GM23248 (cell line): ENCODE measurements at regions not wholly inside any gene's neighbourhood (a gene's known extent, or its start where the extent isn't known, plus 50 kb on each side); places are given as distances from the start of the nearest gene placed in this dataset.

Source experiments
- DNase-seq: peaks from one replicate; pipeline ENCODE4 v3.0.0-alpha.2; 2015
- H2AFZ ChIP-seq: fragments of 200-600 bp; sonication (generic); 2 replicates; pipeline ENCODE4 v1.6.1; 2016; ENCODE audit warnings: antibody characterized with exemption
- H3F3A ChIP-seq: fragments of 200-600 bp; sonication (generic); 2 replicates; pipeline ENCODE4 v1.6.1; 2016; ENCODE audit warnings: mild to moderate bottlenecking, antibody characterized with exemption, mixed run types; ENCODE audit not compliant: insufficient read depth
- H3K27ac ChIP-seq: fragments of 200-600 bp; sonication (generic); 2 replicates; pipeline ENCODE4 v1.5.1; 2016; ENCODE audit warnings: mild to moderate bottlenecking
- H3K27me3 ChIP-seq: fragments of 200-600 bp; sonication (generic); replicated peaks from 2 replicates; pipeline ENCODE4 v1.6.1; 2016; ENCODE audit warnings: mild to moderate bottlenecking; ENCODE audit not compliant: insufficient read depth
- H3K36me3 ChIP-seq: fragments of 200-600 bp; sonication (generic); 2 replicates; pipeline ENCODE4 v1.6.1; 2016; ENCODE audit warnings: low read depth, mild to moderate bottlenecking
- H3K4me1 ChIP-seq: fragments of 200-600 bp; sonication (generic); 2 replicates; pipeline ENCODE4 v1.6.1; 2016; ENCODE audit warnings: mild to moderate bottlenecking; ENCODE audit not compliant: insufficient read depth
- H3K4me2 ChIP-seq: fragments of 200-600 bp; sonication (generic); one replicate; pipeline ENCODE4 v1.6.1; 2016; ENCODE audit warnings: mild to moderate bottlenecking; ENCODE audit not compliant: unreplicated experiment
- H3K4me3 ChIP-seq: fragments of 200-600 bp; sonication (generic); 2 replicates; pipeline ENCODE4 v1.5.1; 2016; ENCODE audit warnings: mild to moderate bottlenecking
- H3K79me2 ChIP-seq: fragments of 200-600 bp; sonication (generic); 2 replicates; pipeline ENCODE4 v1.6.1; 2016; ENCODE audit warnings: mild to moderate bottlenecking; ENCODE audit not compliant: insufficient read depth
- H3K9ac ChIP-seq: fragments of 200-600 bp; sonication (generic); 2 replicates; pipeline ENCODE4 v1.6.1; 2016; ENCODE audit warnings: mild to moderate bottlenecking
- H3K9me2 ChIP-seq: fragments of 200-600 bp; sonication (generic); 2 replicates; pipeline ENCODE4 v1.6.1; 2016; ENCODE audit warnings: mixed run types, mild to moderate bottlenecking, moderate library complexity; ENCODE audit not compliant: insufficient read depth
- H3K9me3 ChIP-seq: fragments of 200-600 bp; sonication (generic); one replicate; pipeline ENCODE4 v1.6.1; 2017; ENCODE audit warnings: low read depth
- H4K20me1 ChIP-seq: fragments of 200-600 bp; sonication (generic); 2 replicates; pipeline ENCODE4 v1.6.0; 2016; ENCODE audit not compliant: insufficient read depth
- EZH2 ChIP-seq: fragments of 200-600 bp; sonication (generic); IDR thresholded peaks from 2 replicates; pipeline ENCODE4 v1.6.1; 2018; ENCODE audit warnings: antibody characterized with exemption, mild to moderate bottlenecking; ENCODE audit not compliant: insufficient read depth, poor library complexity, severe bottlenecking
- EZH2phosphoT487 ChIP-seq: fragments of 200-600 bp; sonication (generic); IDR thresholded peaks from 2 replicates; pipeline ENCODE4 v1.6.1; 2018; ENCODE audit warnings: antibody characterized with exemption, moderate library complexity, mild to moderate bottlenecking, low read depth; ENCODE audit not compliant: insufficient read depth
- WGBS, 2 experiments: methylation state at CpG; one replicate each; pipeline ENCODE4 v1.1.6; 2015 to 2017; ENCODE audit warnings: low lambda C conversion rate in 2 of 2, low coverage in 1 of 2; ENCODE audit errors: missing lambda C conversion rate in 2 of 2; 5-methylcytosine and 5-hydroxymethylcytosine counted together
- in situ Hi-C: fragments of 300-500 bp; cut with MboI; formaldehyde crosslinking; loops from 2 replicates; pipeline ENCODE4 v1.15.0; 2020

DNA sequence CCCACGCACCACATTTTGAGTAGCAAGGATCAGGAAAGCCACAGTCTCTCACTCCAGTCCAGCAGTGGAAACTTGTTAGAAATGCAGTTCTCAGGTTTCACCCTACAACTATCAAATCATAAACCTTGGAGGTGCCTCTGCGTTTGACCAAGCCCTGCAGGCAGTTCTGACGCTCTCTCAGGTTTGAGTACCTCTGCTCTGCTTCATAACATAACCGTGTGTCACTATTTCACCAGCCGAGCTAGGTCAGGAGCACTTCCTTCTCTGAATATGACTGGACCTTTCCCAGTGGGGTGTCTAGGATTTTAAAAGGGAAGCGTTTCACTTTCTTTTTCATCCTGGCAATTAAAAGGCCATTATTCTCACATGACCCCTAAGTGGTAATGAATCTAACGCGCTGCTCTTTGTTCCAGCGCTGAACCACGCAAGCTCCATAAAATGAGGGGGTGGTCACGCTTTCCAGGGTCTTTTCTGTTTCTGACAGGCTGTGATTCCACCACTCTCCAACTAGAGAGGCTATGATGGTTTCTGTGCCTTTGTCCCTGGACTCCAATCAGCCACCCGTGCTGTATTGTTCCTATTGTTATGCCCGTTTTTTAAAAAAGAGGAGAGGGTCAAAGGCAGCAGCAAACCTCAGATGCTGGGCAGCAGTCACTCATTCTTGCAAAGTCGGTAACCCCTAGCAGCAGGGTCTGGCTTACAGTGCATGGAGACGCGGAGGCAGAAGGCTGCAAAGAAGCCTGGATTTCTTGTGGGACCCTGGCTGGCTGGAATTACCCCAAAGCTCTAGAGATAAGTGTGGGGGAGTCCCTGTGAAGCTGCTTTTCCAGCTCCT is 75.2 kb upstream of the CTNNA2 start:
- Histone ChIP-seq H3K27me3 (no peaks in the 10 kb centered on the region), H2AFZ (no peak overlapping the region), H3K79me2 (no peaks in the 10 kb centered on the region), H3K36me3 (no peaks in the 10 kb centered on the region), H3K9me2 (no peaks in the 10 kb centered on the region), H3K27ac (no peak overlapping the region), H3K9me3 (no peaks in the 10 kb centered on the region), H3F3A (no peaks in the 10 kb centered on the region), H3K4me2 (no peak overlapping the region), H3K4me3 (no peak overlapping the region), H4K20me1 (no peaks in the 10 kb centered on the region), H3K9ac (no peak overlapping the region), H3K4me1 (no peaks in the 10 kb centered on the region)
- 4 to 12% methylated on average over 16 of the region's 16 CpGs for WGBS, 2 experiments
- no peak for DNase-seq
- no peak for TF ChIP-seq EZH2
- no peak for TF ChIP-seq EZH2phosphoT487
- in situ Hi-C loops = no loop called here

DNA sequence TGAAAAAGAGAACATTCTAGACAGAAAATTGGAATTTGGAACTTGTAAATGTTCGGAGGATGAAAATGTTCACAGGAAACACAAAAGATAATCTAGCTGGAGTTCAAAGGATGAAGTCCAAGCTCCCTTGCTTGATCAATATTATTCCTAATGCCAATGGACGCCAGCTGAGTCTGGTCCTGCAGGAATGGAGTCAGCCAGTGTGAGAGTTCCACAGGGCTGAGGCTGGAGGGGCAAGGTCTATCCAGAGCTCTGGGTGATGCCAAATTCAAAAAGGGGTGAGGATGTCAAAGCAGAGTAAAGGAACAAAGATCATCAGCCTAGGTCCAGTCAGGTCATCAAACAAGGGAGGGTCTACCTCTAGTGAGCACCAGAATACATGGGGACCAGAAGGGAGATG is 78.5 kb upstream of the CTNNA2 start:
- Histone ChIP-seq H3K9ac (no peak overlapping the region), H3K9me3 (no peaks in the 10 kb centered on the region), H3K9me2 (no peaks in the 10 kb centered on the region), H4K20me1 (no peaks in the 10 kb centered on the region), H3K4me2 (no peak overlapping the region), H3K4me3 (no peak overlapping the region), H3K4me1 (no peaks in the 10 kb centered on the region), H3K27me3 (no peaks in the 10 kb centered on the region), H3K79me2 (no peaks in the 10 kb centered on the region), H3K36me3 (no peaks in the 10 kb centered on the region), H2AFZ (no peak overlapping the region), H3F3A (no peaks in the 10 kb centered on the region), H3K27ac (no peak overlapping the region)
- no peak for DNase-seq
- in situ Hi-C loops = no loop called here
- TF ChIP-seq EZH2 (no peak), EZH2phosphoT487 (no peak)
- WGBS, 2 experiments = 1 to 8% methylated on average over 2 of the region's 2 CpGs

DNA sequence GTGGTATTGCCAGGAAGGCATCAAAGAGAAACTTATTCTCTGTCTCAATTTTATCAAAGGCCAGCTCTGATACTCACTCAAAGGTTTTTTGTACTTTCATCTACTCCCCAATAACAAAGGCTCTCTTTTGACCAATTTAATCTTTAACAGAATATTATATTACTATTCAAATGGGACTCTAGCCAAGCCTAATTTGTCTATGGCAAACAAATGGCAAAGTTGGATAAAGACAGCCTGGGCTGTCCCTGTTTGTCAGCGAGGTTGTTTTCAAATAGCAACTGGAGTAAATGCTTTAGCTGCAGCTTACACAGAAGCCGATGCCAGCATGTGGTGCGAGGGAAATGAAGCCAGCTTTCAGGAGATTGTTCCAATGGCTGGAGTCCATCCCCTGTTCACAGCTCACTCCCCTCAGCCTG is 80.1 kb upstream of the CTNNA2 start:
- no peaks in the 10 kb centered on the region for H3K36me3 ChIP-seq
- no peak overlapping the region for H3K27ac ChIP-seq
- H4K20me1 ChIP-seq = no peaks in the 10 kb centered on the region
- no peak overlapping the region for H2AFZ ChIP-seq
- H3K4me3 ChIP-seq = no peak overlapping the region
- H3K4me2 ChIP-seq = no peak overlapping the region
- no peak overlapping the region for H3K9ac ChIP-seq
- no peaks in the 10 kb centered on the region for H3K79me2 ChIP-seq
- WGBS, 2 experiments = 0 to 7% methylated on average over 3 of the region's 3 CpGs
- no peaks in the 10 kb centered on the region for H3K4me1 ChIP-seq
- in situ Hi-C loops = no loop called here
- no peaks in the 10 kb centered on the region for H3K9me3 ChIP-seq
- no peaks in the 10 kb centered on the region for H3K27me3 ChIP-seq
- TF ChIP-seq EZH2 (no peak), EZH2phosphoT487 (no peak)
- no peaks in the 10 kb centered on the region for H3K9me2 ChIP-seq
- H3F3A ChIP-seq = no peaks in the 10 kb centered on the region
- no peak for DNase-seq

DNA sequence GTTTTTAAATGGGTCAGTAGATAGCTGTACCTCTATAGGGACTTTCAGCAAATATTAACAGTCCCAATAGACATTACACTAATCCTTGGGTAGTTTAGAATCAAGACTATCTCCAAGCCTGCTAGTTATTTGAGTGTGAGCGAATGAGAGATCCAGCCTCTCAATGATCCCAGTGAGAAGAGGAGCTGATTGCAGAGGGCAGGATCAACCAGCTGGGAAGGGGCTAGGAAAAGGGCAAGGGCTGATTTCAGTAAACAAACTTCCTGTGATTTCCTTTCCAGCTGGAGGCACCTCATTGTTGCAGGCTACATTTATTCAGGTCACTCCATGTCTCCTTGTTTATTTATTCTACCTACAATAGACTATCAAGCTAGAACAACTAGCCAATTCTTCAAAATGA is 84.1 kb upstream of the CTNNA2 start:
- no peak for DNase-seq

More for the DNA sequence above, 84.1 kb upstream of the CTNNA2 start:
- TF ChIP-seq EZH2phosphoT487 = no peak
- no peak for TF ChIP-seq EZH2
- Histone ChIP-seq H3K9me3 (no peaks in the 10 kb centered on the region), H3K4me2 (no peak overlapping the region), H3K27ac (no peak overlapping the region), H3K4me1 (no peaks in the 10 kb centered on the region), H3K9ac (no peak overlapping the region), H4K20me1 (no peaks in the 10 kb centered on the region), H3K27me3 (no peaks in the 10 kb centered on the region), H2AFZ (no peak overlapping the region), H3K4me3 (no peak overlapping the region), H3K79me2 (no peaks in the 10 kb centered on the region), H3K36me3 (no peaks in the 10 kb centered on the region), H3F3A (no peaks in the 10 kb centered on the region), H3K9me2 (no peaks in the 10 kb centered on the region)
- in situ Hi-C loops = no loop called here
- 5 to 7% methylated on average over 1 of the region's 1 CpG for WGBS, 2 experiments
